GM18498 (cell line): ENCODE measurements at regions not wholly inside any gene's neighbourhood (a gene's known extent, or its start where the extent isn't known, plus 50 kb on each side); places are given as distances from the start of the nearest gene placed in this dataset.

Source experiments
- ATAC-seq: cut with Tn5 transposase; IDR thresholded peaks from one replicate; pipeline ENCODE4 v1.9.1; 2021; ENCODE audit warnings: mild to moderate bottlenecking, moderate library complexity; ENCODE audit not compliant: unreplicated experiment

GRCh38 chr6:91291071-91291470, 704.2 kb upstream of the MAP3K7 start:
- no peak for ATAC-seq

GRCh38 chr6:91288741-91289140, 701.9 kb upstream of the MAP3K7 start:
- ATAC-seq = no peak

- no peak for ATAC-seq
Measured at GRCh38 chr6:91281901-91282300, 695.0 kb upstream of the MAP3K7 start.

- ATAC-seq = no peak
Measured at GRCh38 chr6:91280494-91280830, 693.6 kb upstream of the MAP3K7 start.

- ATAC-seq = no peak
Measured at GRCh38 chr6:91279740-91280493, 693.0 kb upstream of the MAP3K7 start.

DNA sequence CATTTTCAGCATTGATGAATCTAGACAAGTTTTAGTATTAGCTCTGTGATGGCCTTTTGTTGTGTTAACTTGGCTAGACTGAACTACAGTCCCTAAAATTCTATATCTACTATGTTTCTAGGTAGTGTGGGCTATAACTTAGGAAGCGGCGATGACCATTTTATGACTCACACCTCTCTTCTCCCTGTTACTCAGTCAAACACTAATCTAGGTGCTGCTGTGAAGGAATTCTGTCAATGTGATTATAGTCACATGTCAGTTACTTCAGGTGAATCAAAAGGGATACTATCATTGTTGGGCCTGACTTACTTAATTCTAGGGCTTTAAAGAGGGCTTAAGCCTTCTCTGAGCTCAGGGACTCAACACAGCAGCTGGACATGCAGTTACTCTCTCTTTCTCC, 691.5 kb upstream of the MAP3K7 start:
- ATAC-seq = no peak

DNA sequence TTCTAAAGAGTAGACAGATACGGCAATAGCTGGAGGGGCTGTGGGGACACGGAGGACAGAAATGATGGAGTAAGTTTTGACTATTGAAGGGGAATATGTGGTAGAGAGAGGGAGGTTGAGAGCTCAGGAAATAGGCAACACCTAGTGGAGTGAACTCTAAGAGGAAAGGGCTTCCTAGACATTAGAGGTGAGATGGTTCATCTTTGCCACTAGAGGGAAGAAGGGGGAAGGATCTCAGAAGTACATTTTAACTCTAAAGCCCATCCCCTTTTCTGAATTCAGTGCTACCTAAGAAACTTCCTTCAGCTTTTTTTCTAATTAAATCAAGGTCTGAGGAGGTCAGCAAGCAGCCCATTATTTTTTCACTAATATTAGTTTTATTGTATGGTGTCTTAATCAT, 689.4 kb upstream of the MAP3K7 start:
- ATAC-seq = peak; percentile 65

- ATAC-seq = no peak
Measured at GRCh38 chr6:91273729-91274128, 686.9 kb upstream of the MAP3K7 start.

GRCh38 chr6:91271807-91272206, 684.9 kb upstream of the MAP3K7 start:
- ATAC-seq = no peak

DNA sequence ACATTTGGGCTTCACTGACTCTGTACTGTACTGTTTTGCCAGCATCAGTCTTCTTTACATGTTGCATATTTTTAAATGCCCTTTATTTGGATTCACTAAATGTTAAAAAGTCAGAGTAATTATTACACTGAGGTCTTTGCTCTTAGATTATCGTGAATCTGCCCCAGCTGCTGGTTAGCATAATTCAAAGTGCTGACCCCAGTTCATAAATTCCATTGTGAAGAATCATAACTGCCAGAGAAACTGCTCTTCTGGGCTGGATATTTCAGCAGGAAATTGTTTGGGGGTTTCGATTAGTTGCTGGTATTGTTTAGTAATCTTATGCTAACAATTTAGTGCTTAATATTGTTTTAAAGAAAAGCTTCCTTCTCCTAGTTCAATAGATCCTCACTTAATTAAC, 682.1 kb upstream of the MAP3K7 start:
- ATAC-seq = no peak

DNA sequence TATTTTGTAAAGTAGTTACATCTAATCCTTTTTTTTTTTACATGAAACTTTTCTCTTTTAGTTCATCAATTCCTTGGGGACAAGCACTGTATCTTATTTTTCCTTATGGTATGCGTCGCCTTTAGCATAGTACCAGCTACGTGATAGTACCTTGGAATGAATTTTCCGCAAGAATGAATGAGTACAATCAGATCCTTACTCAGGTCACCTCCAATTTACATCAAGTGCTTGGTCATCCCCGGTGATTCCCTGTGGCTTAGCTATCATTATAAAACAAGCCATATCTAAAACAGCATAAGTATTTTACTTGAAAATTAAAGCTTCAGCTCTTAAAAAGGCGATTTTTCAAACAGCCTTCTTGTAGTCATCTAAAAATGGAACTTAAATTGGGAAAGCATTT, 680.4 kb upstream of the MAP3K7 start:
- ATAC-seq = no peak

DNA sequence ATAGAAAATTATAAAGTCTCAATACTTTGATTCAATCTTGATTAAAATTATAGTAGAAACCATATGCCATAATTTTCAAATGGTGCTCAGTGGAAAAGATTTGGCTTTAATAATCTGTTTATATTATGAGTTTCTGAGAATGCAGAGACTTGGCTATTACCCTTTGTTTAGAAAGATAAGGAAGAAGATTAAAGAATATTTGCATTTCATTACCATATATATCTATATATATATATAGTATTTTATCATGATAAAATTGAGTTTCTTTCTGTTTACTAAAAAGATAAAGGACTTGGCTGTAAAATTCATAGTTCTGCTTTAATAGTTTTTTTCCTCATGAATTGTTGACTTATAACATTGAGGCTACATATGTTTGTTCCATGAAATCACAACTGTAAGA, 679.3 kb upstream of the MAP3K7 start:
- ATAC-seq = no peak

GRCh38 chr6:91243436-91243835, 656.6 kb upstream of the MAP3K7 start:
- no peak for ATAC-seq

DNA sequence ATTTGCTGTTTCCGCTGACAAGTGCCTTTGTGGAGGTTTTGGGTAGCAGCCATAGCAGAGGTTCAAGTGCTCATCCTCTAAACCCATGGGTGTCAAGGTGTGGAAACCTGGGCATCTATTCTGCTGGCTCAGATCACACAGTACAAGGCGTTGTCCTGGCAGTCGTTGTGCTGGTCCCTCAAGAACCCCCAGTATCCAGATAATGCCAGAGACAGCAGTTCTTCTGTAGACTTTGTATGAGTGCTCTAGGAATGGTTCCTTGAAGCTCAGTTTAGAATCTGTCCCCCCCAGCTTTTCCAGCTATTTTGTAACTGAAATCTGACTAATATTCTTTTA, 655.7 kb upstream of the MAP3K7 start:
- no peak for ATAC-seq

- no peak for ATAC-seq
Measured at GRCh38 chr6:91241946-91242613, 655.2 kb upstream of the MAP3K7 start.

DNA sequence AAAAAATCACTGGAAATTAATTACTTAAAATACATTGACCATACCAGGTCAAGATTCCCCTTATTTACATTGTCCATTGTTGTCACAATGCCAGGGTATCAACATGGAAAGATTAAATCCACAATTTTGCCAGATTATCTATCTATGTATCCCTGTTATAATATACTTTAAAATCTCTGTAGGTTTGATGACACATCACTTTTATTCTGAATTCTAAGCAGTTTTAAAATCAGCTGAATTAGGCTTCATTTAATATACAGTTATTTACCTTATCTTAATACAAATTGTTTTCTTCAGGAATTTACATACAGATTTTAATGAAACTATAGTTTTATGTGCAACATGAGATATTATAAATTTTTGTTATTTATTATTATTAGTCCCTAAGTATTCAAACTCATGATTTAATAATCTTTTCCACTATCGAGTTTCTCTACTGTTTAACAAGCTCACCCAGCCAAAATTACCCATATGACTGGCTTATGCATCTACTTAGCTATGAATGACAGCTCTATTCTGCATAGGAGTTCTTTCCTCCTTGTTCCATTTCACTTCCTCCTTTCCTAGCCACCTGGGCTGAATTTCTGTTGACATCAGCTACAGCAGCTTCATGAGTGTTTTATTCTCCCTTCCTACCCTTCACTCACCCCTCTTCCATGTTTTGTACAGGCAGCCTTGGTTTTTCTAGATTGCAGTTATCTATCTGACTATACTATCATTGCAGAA, 654.2 kb upstream of the MAP3K7 start:
- no peak for ATAC-seq

DNA sequence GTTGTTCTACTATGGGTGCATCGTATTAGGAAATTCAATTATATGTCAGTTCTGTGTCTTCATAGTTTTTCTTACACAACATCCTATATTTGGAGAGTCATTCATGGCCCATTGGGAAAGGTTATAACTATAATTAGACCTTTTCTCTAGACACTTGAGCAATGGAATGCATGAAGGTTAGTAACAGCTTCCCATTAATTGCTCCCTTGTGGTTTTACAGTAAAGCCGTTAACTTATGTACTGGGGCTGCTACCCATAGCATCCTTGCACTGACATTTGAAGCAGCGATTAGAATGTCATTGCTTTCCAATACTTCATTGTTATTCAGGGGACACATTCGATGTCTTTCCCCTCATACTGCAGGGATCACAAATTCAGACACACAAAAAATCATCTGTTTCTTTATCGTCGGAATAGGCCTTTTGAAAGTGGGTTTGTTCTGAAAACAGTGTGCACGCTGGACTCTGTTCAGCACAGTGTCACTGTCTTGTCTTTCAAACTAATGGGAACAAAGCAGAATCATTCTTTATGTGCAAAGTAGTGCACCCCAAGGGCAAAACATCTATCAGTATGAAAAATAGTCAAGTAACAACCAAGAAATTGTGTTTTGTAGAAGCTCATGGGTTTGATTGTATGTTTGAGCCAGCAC, 634.3 kb upstream of the MAP3K7 start:
- ATAC-seq = no peak

DNA sequence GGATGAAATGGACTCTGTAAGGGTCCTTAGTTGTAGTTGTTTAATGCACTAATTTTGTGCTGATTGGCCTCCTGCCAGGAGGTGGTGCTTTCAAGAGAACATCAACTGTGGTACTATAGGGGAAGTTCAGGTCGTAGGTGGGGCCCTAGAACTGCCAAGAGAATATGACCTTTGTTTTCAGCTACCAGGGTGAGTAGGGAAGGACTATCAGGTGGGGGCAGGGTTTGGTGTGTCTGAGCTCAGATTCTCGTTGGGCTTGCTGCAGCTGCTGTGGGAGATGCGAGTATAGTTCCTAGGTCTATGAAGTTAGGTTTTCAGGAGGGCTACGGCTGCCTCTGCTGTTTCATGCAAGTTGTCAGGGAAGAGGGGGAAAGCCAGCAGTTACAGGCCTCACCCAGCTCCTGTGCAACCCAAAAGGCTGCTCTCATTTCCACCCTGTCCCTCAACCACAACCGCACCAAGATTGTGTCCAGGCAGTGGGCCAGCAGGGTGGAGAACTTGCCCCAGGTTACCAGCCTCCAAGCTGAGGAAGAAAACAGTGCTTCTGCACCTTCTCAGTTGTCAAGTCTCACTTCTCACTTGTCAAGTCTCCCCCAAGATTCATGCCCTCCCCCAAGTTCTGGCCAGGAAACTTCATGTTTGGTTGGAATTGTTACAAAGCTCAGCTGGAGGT, 626.5 kb upstream of the MAP3K7 start:
- no peak for ATAC-seq

DNA sequence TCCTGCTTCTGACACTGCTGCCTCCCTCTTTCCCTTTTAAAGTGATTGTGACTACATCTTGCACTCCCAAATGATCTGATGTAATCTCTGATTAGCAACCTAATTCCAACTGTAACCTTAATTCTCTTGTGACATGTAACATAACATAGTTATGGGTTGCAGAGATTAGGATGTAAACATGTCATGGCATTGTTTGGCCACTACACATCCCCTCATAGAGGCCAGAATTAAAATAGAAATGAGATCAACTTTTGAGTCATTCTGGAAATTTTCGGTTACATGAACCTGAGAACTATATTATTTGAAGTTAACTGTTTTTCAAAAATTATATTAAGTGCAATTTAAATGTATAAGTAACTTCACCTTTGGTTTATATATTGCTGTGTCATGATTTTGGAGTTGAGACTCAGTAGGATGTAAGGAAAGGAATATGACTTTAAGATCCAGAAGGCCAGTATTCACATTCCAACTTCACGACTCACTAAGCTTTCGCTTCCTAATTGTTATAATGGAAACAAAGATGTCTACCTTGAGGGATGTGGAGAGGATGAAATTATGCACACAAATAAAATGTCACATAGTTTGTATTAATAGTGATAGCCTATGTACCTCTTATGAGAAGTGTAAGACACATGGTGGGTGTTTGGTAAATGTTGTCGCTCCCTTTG, 611.9 kb upstream of the MAP3K7 start:
- ATAC-seq = no peak

- ATAC-seq = no peak
Measured at GRCh38 chr6:91196729-91197128, 609.9 kb upstream of the MAP3K7 start.

DNA sequence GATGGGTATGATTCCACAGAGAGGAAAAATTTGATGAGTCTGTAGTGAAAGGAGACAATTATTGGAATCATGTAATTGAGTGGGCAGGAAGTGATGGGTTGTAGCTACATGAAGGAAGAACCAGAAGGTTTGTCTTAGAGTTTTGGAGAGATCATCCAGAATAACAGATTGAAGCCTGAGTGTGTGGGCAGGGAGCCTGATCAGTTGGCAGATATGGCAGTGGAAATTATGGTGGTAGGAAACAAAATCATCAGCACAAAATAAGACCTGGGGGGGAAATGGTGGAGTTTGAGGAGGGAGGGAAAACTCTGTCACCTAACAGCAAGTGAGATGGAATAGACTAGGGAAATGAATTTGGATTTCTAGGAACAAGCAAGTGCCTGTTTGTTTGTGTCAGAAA, 606.6 kb upstream of the MAP3K7 start:
- no peak for ATAC-seq
